ENCODE measurements at regions not wholly inside any gene's neighbourhood (a gene's known extent, or its start where the extent isn't known, plus 50 kb on each side); places are given as distances from the start of the nearest gene placed in this dataset.

DNA sequence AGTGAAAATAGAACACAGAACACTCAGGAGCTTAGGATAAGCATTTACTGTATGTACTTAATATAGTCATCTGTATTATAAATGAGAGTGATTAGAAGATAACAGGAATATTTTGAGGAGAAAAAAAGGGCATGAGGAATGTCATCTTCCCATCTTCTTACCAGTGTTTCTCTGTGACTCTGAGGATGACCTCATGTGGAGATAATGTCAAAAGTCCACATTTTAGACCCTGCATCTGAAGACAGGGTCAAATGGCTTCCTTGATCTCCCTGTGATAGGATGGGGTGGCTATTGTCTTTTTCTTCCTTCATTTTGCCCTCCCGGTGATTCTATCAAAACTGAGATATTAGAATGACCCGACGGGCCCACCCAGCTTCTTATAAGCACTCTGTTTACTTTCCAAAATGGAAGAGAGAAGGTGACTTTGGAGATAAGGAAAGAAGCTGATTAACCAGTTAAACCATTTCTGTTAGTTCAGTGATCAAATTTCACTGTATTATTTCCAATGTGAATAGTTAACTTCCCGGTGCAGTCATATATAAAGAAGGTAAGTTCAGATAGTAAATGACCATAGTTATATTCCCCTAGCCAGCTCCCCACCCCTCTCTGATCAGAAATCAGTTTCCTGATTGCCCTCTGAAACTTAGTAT lies 115.7 kb upstream of the SALL4 start:
- DNase-seq: no peak

DNA sequence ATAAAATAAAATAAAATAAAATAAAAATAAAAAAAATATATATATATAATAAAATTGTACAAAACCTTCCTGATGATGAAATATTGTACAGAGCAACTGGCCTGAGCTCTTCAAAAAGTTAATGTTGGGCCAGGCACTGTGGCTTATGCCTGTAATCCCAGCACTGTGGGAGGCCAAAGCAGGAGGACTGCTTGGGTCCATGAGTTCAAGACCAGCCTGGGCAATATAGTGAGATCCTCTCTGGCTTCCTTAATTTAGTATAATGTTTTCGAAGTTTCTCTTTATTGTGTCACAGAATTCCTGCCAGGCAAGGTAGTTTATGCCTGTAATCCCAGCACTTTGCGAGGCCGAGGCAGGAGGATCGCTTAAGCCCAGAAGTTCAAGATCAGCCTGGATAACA lies 113.9 kb upstream of the SALL4 start:
- no peak for DNase-seq

DNA sequence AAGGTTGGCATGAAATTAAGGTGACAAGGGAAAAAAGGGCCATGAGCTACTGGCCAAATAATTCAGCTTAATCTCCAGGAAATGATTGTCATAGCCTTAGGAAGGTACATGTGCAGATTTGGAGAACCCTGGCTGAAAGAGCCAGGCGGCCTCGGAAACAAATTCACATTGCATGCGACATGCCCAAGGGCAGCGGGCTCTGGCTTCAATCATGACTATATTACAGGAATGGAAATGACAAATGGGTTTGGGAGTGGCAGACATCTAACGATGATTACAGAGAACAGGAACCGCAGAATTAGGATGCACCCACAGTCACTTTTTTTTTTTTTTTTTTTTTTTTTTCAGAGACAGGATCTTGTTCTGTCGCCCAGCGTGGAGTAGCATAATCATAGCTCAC lies 112.4 kb upstream of the SALL4 start:
- DNase-seq: no peak

DNA sequence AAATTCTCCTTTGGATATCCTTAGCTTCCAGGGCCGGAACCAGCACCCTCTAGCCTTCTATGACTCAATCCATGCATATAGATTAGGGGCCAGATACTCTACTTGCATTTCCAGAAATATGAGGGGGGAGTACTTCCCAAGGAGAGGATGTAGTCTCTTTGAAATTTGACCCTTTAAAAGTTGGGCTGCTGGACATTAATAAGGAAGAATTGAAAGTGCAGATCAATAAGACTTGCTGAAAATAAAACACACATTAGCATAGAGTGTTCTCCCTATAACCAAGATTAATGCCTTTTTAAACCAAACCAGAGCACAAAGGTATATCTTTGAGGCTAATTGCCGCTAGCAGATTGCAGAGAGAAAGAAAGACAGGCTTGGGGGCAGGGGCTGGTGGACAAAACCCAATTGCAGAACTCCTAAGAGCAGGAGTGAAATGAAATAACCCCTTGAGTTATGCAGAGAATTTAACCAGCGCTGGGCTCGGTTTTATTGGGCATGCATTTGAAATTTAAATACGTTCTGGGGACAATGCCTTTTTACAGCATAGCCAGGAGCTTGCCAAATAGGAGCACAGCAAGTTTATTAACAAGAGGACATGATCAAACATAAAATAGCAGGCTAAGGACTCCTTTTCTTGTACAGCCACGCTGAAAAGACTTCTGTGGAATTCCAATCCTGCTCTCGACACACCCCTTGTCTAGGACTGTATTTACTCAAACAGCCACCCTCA lies 108.2 kb upstream of the SALL4 start:
- no peak for DNase-seq

DNA sequence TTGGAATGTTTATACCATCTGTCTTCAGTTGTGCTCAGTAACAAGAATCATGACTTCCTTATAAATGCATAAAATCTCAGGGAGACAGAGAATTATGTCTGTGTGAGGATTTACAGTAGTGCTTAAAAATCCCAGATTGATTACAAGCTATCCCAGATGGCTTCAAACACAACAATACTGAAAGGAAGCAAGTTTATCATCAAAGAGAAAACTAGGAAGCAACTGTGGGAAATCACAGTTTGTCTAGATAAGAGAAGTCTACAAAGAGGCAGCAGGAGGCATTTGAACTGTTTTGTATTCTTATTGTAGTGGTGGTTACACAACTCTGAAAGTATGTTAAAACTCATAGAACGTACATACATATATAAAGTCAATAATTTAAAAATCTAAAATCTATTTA lies 104.4 kb upstream of the SALL4 start:
- DNase-seq: no peak

DNA sequence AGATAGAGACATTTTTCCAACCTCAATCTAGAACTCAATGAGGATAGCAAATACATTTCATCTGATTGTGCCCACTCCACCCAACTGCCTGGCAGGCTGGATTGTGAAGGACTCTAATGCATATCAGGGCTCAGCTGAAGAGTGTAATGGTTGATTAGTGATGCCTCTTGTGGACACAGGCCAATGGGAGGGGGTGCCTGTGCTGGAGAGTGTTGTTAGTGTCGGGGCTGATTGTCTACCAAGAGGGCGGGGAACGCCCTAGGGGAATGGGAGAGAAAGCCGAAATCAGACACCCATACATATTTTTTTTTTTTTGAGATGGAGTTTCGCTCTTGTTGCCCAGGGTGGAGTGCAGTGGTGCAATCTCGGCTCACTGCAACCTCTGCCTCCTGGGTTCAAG lies 103.7 kb upstream of the SALL4 start:
- DNase-seq: no peak

DNA sequence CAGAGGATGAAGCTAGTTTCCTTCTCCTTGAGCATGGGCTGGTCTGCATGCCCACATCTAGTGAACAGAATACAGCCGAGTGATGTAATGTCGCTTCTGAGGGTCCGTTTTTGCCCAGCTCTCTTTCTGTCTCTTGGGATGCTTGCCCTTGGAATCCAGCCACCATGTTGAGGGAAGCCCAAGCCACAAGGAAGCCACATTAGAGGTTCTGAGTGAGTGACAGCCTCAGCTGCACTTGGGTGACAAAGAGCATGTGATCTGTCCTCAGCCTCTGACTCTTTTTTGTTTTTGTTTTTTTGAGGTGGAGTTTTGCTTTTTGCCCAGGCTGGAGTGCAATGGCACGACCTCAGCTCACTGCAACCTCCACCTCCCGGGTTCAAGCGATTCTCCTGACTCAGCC lies 100.6 kb upstream of the SALL4 start:
- no peak for DNase-seq

DNA sequence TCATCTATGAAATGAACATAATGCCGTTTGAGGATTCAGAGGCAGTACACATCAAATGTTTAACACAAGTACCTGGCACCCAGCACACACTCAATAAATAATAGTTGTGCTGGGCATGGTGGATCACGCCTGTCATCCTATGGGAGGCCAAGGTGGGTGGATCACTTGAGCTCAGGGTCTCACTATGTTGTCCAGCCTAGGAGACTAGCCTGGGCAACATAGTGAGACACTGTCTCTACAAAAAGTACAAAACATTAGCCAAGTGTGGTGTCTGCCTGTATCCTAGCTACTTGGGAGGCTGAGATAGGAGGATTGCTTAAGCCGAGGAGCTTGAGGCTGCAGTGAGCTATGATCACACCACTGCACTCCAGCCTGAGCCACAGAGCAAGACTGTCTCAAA lies 98.1 kb upstream of the SALL4 start:
- DNase-seq: no peak

DNA sequence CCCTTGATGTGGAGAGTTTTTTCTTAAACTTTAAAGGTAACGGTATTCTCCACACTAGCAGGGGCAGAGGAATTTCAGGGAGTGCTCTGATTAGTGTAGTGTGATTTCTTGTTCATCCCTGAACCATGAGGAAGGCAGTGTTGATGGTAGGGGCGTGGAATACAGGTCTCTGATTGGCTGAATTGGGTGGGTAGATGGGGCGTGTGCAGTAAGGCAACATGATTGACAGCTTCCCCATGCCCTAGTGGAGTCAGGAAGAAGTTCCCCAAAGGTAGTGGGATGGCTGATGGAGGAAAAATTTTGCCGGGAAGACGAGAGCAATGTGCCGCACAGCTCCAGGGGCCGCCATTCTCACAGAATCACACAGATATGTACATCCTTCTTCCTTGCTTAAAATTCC lies 97.4 kb upstream of the SALL4 start:
- DNase-seq: no peak

DNA sequence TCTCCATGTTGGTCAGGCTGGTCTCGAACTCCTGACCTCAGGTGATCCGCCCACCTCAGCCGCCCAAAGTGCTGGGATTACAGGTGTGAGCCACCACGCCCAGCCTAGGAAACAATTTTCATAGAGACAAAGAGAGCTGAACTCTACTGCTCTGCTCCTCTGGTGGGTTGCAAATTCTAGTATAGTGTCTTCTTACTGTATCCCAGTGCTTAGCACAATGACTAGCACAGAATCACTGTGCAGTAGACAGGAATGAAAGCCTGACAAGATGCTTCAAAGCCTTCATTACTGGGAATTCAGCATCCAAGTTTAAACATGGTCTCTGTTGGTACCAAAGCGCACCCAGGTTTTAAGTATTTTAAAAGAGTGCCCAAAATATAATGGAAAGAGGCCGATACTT lies 96.5 kb upstream of the SALL4 start:
- DNase-seq: no peak

DNA sequence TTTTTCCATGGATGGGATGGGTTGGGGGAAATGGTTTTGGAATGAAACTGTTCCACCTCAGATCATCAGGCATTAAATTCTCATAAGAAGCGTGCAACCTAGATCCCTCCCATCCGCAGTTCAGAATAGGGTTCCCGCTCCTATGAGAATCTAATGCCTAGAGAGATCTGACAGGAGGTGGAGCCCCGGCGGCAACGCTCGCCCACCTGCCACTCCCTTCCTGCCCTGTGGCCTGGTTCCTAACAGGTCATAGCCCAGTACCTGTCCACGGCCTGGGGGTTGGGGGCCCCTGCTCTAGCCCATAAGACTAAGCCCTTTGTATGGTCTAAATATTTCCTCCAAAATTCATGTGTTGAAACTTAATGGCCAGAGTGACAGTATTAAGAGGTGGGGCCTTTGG lies 92.3 kb upstream of the SALL4 start:
- no peak for DNase-seq

DNA sequence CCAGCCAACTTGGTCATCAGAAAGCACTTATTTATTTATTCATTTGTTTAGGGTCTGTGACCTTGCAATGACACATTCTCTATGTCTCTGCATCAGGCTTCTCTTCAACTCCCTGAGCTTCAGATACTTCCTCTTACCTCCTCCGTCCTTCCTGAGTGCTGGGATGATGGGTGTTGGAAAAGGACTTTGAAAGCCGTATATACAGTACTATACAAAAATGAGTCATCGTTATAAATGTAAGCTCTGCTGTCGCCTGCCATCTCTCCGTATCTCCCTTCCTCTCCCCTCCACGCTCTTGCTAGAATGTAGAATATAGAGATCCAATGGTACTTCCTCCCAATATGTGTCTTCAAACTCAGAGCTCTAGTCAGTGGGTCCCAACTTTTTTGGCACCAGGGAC lies 91.9 kb upstream of the SALL4 start:
- no peak for DNase-seq

DNA sequence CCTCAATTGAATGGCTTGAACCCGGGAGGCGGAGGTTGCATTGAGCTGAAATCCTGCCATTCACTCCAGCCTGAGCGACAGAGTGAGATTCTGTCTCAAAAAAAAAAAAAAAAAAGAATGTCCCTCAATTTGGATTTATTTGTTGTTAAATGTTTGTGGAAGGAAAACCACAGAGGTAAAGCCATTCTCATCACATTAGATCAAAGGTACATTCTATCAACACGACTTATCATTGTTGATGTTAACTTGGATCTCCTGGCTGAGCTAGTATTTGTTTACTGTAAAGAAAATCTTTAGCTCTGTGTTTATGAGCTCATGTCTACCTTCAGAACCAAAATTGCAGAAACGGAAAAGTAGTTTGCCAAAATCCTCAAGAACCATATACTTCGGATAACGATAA lies 91.4 kb upstream of the SALL4 start:
- no peak for DNase-seq

DNA sequence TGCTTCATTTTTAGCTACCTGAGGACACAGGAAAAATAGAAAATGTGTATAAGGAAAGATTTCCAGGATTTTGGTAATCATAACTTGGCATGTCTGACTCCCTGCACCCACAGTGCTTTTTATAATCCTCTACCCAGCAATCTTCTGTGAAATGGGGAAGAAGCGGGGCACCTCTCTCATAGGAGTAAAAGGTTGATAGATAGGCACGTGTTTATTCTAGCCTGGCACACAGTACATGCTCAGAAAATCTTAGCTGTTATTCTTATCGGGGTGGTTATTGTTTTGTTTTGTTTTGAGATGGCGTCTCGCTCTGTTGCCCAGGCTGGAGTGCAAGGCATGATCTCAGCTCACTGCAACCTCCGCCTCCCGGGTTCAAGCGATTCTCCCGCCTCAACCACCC lies 87.7 kb upstream of the SALL4 start:
- DNase-seq: no peak

DNA sequence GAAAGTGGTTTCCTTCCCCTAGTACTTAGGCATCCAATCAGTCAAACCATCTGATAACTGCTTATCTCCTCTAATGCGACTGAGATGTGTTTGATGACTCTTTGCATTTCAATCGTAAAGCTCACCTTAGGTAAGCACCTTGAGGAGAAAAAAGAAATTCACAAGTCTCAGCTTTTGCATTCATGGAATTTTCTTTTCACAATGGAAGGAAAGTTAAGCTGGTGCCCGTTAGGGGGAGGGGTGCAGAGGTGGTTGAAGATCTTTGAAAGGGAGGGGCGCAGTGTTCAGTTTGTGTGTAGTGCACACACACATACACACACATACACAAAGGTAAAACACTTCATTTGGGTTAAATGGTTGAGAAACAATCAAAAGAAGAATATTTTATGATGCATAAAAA lies 87.1 kb upstream of the SALL4 start:
- DNase-seq: no peak

DNA sequence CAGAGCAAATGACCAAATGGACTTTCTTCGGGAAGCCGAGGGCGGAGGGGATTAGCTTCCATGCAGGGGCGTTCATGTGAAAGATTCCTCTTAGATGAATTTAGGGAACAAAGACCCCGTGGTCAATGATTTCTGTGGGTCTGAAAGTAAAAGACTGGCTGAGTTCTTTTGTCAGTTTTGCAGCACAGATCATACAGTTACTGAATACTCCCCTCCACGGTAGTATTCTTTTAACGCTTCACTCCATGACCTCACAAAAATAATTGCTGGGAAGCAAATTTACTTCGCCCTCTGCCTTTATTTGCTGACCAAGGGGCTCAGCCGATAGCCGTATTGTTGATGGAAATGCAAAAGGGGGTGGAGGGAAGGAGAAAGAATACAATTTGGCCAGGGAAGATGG lies 86.0 kb upstream of the SALL4 start:
- DNase-seq: no peak

DNA sequence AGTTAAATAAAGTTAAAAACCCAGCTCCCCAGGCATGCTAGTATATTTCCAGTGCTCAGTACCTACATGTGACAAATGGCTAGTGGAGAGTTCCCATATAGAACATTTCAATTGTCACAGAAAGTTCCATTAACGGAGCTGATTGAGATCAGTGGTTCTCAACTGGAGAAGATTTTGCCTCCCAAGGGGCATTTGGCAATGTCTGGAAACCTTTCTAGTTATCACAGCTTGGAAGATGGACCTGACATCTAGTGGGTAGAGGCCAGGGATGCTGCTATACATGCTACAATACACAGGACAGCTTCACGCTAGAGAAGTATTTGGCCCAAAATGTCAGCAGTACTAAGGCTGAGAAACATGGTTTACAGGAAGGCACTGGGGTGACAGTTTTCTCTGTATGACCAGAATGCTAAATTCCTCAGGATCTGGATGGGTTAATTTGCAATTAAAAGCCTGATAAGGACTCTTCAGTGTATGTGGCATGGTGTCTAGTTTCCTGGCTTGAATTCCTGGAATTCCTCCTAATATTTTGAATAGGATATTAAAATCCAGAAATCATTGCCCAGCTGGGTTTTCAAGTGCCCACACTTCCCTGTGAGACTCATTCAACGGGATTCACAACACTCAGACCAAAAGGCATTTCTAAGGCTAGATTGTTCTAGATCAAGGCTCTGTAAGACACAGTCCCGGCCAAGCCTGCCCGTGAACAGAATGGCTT lies 84.7 kb upstream of the SALL4 start:
- no peak for DNase-seq

DNA sequence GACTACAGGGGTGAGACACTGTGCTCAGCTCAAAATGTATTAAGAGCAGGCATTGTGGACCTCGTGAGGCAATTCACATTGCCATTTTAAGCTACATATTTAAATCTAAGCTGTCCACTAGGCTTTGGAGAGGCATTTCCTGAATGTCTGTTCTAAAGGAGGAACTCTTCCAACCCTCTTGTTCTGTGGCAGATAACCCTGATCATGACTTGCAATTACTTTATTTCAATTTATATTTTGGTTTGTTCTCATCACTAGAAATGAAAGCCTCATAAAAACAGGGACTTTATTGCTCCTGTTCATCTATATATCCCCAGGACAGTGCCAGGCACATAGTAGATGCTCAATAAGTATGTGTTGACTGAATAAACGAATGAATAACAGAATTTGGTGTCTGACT lies 84.0 kb upstream of the SALL4 start:
- DNase-seq: no peak

DNA sequence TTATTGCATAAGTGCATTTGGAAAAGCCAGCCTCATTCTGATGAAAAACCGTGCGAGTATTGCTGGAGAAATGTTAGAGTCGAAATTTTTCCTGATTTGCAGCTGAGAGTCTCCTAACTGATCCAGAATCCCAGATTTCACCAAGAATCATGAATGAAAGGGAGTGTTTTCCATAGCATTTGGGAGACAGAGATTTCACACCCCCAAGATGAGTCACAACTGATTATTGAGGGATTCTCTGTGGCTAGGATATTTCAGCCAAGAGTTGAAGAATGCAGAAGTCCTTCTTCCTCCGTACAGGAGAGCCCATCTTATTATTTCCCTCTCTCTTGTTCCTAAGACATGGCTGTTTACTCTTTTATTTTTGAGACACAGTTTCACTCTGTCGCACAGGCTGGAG lies 82.2 kb upstream of the SALL4 start:
- no peak for DNase-seq

DNA sequence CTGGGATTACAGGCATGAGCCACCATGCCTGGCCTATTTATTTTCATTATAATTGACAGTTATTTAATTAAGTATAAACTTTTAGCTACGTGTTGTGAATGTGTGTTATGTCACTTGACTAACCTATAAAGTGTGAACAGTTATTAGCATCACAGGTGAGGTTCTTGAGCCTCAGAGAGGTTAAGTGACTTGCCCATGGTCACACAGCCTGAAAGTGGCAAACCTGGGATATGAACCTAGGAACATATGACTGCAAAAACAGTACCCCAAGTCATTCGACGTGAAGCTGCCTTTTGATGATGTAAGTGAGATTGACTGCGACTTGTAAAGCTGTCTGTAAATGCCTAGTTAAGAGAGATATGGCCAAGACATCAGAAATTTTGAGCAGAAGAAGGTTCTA lies 77.9 kb upstream of the SALL4 start:
- no peak for DNase-seq

DNA sequence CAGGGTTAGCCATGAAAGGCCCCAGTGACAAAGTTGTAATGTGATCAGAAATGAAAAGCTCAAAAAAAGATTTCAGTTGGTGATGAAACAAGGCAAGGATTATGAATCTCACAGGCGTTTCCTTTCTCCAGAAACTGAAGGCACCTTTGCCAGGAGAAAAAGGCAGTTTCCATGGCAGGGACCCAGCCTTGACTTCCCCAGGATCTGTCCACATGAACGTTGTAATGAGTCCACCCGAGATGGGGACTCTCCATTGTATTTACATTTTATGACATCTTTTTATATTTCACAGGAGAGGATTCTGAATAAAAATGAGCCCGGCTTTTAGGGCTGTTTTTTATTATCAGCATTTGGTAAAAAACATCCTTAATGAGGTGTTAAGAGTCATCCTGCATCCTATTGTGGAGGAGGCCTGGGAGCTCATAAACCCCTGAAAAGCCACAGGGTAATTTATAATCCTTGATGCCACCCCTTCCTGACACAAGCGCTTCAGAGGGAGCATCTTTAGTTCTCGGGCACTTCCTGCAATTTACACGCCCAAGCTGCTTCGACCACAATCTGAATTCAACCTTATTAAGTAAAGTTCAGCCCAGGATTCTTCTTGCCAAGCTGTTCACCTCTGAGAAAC lies 74.1 kb upstream of the SALL4 start:
- DNase-seq: no peak

DNA sequence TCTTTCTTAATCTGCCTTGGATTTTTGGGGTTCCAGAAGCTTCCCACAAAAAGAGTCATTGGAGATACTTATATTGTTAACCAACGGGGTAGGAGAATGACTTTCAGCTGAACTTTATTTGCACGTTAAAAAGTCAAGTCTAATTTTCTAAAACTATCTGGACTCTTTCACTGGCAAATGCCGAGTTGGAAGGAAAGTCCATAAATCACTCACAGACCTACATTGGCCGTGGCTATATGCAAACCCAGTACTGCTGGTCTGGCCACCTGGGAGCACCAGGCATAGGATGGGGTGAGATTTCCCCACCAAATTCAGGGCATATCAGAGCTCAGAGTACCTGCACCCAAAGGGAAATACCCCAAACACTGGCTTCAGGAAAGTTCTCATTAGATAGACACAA lies 71.3 kb upstream of the SALL4 start:
- no peak for DNase-seq

DNA sequence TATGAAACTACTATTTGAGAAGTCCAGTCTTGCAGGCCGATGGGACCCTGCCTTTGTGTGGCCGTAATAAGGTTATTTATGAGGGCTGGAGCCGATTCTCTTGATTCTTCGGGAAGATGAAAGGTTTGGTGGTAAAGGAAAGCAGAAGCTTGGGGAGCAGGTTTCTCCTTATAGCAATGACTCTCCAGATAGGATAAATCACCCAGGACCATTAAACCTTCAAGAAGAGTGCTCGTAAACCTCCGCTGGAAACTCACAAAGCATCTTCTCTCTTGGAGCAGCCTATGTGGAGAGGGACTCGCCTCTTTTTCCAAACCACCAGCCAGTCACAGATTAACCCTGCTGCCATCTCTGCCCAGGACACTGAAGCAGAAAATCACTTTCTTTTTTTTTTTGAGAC lies 69.6 kb upstream of the SALL4 start:
- DNase-seq: no peak

DNA sequence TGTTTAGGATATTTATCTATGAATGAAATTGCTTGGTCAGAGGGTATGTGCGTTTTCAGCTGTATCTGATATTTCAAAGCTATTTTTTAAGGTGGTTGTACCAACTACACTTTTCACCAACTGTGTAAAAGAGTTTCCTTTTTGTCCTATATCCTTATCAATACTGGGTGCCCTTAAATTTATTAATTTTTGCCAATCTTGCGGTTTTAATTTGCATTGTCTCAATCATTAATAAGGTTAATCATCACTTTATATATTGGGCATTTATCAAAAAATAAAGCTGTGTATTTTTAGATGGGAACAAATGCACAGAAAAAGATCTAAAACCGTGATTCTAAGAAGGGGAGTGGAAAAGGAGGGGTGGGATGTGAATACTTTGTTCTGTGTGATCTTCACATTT lies 66.7 kb upstream of the SALL4 start:
- DNase-seq: no peak
